ENCODE measurements at regions not wholly inside any gene's neighbourhood (a gene's known extent, or its start where the extent isn't known, plus 50 kb on each side); places are given as distances from the start of the nearest gene placed in this dataset.

GRCh38 chr5:3542769-3543168 lies 52.9 kb upstream of the IRX1 start:
- CTCF ChIA-PET (ENCODE audit: low intra/inter-chr PET ratio) = no interaction called here
- intact Hi-C loops (cut with micrococcal nuclease) = no loop called here
- Histone ChIP-seq H3K9ac (ENCODE audit: insufficient read depth in 1 of 2, low read depth in 2 of 2, low read length in 2 of 2) (no peak overlapping the region), H3K9me1 (ENCODE audit: control insufficient read depth, insufficient read depth, low read length) (no peaks in the 10 kb centered on the region), H3K79me2 (ENCODE audit: control insufficient read depth, insufficient read depth, low read length) (no peaks in the 10 kb centered on the region), H3K27ac (ENCODE audit: extremely low read depth, low read depth, low read length) (no peak overlapping the region), H3K4me2 (ENCODE audit: insufficient read depth, low read length) (no peak overlapping the region), H3K36me3 (ENCODE audit: control insufficient read depth, insufficient read depth, low read length) (no peaks in the 10 kb centered on the region), H4K20me1 (replicated peaks; ENCODE audit: control insufficient read depth, insufficient read depth, low read length) (0 out of 2 replicates have a peak, but pooled peaks cover 3% of the 10 kb centered on the region), H3K27me3 (ENCODE audit: control insufficient read depth in 2 of 2, insufficient read depth in 2 of 2, low read length in 2 of 2) (peaks cover 0 to 19% of the 10 kb centered on the region in 2 experiments; a peak in 2 of 5 replicates), H3K4me1 (replicated peaks in 1 of 2; ENCODE audit: control insufficient read depth in 2 of 2, insufficient read depth in 2 of 2, low read length in 2 of 2) (no peaks in the 10 kb centered on the region), H3K4me3 (no peak overlapping the region), H2AFZ (ENCODE audit: low read depth, low read length) (no peak overlapping the region), H3K9me3 (replicated peaks; ENCODE audit: control insufficient read depth, insufficient read depth, low read depth, low read length) (no peaks in the 10 kb centered on the region)
- POLR2A ChIA-PET = no interaction called here
- BruUV-seq (replicated peaks) = no TSS peak
- DNase-seq (ENCODE audit: extremely low read depth in 1 of 4, low spot score in 3 of 4) (no peak), ATAC-seq (no peak), FAIRE-seq (no peak)
- 0% methylated on average over 7 of the region's 7 CpGs for WGBS (ENCODE audit: insufficient coverage, low coverage, missing lambda C conversion rate)
- TF ChIP-seq ARID3A (IDR thresholded peaks at IDR 0.05; ENCODE audit: borderline replicate concordance, low read depth, low read length) (no peak), SIRT6 (IDR thresholded peaks at IDR 0.05; ENCODE audit: low read depth, low read length) (no peak), YBX1 (IDR thresholded peaks at IDR 0.05) (no peak), MEF2D (tag; conservative IDR thresholded peaks at IDR 0.05; ENCODE audit: low read depth) (no peak), ZNF143 (CRISPR knock-in tag; IDR thresholded peaks at IDR 0.05) (no peak), TBP (optimal IDR thresholded peaks at IDR 0.05; ENCODE audit: low read depth, low read length) (no peak)
- TF ChIP-seq, protein P1, sequence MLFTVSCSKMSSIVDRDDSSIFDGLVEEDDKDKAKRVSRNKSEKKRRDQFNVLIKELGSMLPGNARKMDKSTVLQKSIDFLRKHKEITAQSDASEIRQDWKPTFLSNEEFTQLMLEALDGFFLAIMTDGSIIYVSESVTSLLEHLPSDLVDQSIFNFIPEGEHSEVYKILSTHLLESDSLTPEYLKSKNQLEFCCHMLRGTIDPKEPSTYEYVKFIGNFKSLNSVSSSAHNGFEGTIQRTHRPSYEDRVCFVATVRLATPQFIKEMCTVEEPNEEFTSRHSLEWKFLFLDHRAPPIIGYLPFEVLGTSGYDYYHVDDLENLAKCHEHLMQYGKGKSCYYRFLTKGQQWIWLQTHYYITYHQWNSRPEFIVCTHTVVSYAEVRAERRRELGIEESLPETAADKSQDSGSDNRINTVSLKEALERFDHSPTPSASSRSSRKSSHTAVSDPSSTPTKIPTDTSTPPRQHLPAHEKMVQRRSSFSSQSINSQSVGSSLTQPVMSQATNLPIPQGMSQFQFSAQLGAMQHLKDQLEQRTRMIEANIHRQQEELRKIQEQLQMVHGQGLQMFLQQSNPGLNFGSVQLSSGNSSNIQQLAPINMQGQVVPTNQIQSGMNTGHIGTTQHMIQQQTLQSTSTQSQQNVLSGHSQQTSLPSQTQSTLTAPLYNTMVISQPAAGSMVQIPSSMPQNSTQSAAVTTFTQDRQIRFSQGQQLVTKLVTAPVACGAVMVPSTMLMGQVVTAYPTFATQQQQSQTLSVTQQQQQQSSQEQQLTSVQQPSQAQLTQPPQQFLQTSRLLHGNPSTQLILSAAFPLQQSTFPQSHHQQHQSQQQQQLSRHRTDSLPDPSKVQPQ (CRISPR knock-in tag; IDR thresholded peaks at IDR 0.05; ENCODE audit: borderline replicate concordance) = no peak
- TF ChIP-seq, protein P2, sequence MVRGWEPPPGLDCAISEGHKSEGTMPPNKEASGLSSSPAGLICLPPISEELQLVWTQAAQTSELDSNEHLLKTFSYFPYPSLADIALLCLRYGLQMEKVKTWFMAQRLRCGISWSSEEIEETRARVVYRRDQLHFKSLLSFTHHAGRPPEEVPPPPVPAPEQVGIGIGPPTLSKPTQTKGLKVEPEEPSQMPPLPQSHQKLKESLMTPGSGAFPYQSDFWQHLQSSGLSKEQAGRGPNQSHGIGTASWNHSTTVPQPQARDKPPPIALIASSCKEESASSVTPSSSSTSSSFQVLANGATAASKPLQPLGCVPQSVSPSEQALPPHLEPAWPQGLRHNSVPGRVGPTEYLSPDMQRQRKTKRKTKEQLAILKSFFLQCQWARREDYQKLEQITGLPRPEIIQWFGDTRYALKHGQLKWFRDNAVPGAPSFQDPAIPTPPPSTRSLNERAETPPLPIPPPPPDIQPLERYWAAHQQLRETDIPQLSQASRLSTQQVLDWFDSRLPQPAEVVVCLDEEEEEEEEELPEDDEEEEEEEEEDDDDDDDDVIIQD (CRISPR knock-in tag; IDR thresholded peaks at IDR 0.05) = no peak
- in situ Hi-C loops (cut with MboI) = no loop called here
